ENCODE measurements at regions not wholly inside any gene's neighbourhood (a gene's known extent, or its start where the extent isn't known, plus 50 kb on each side); places are given as distances from the start of the nearest gene placed in this dataset.

DNA sequence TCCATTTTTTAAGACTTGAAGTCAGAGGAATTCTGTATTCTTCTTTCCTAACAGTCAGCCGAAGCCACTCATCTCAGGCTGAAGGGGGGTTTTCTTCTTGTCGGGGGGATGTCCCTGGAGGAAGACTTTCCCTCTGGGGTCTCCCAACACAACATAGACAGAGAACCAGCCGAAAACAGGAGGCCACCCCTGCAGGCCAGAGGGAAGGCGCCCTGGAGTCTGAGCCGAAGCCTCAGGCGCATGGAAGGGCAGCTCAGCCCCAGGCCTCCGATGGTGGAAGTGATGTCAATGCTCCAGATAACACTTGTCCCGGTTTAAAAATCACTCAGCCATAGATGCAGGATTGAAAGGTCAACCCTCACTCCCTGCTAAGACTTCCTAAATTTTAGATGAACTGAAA is 1393.0 kb downstream of the TBC1D22A start:
- no peak for DNase-seq (ENCODE audit: low read depth in 2 of 2)

DNA sequence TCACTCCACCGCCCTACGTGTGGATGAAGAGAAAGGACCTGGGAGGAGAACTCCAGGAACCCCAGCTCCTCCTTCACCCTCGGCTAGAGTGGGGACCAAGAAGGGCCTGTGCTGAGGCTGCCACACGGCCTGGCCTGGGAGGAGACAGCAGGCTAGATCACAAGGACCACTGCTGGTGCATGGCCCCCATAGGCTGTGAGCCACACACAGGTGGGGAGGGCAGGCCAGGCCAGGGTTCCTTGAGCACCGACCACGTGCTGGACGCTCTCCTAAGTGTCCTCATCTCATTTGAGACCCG is 1392.4 kb downstream of the TBC1D22A start:
- DNase-seq (ENCODE audit: low read depth in 2 of 2) = no peak

DNA sequence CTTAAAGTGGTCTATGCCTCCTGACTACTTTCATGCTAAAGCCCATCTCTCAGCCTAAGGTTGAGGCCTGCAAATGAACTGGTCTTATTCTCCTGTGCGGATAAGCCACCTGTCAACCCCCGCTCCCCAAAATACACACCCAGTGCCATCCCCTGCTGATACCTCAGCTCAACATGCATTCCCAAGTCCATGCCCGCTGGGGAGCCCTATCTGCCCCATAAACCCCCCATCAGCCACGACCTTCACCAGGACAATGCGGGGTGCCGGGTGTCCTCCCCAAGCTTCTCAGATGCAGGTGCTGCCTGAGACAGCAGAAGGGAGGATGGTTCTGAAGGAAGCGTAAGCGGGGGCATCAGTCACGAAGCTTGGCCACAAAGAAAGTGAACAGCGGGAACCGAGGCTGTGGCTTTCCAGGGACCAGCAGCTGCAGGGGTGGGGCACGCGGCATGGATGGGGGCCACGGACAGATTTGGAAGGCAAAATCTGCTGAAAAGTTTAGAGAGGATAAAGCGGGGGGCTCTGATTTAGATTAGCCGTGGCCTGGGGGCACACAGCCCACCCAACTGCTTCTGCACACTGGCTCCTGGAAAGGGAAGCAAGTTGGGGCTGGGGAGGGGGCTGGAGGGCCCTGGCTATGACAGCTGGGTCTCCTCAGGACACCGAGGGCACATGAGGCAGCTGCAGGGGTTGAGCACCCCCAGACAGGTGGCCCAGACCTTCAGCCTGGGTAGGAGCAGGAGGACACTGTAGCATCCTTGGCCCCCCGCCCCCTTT is 1391.9 kb downstream of the TBC1D22A start:
- DNase-seq (ENCODE audit: low read depth in 2 of 2) = no peak

DNA sequence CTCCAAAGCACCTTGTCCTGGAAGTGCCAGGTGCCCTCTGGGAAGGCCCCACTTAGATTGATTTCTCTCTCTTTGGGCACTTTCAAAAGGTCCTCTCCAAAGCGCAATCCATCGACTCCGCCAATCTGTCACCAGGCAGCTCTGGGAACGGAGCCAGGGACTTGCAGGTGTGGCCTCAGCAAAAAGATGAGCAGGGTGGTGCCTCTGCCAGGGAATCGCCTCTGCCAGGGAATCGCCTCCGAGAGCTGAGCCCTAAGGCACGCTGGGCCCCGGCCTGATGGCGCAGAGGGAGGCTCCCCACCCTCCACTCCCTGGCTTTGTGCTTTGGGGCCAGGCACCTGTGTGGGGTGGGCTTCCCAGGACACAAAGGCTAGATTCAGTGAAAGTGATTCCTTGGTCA is 1391.3 kb downstream of the TBC1D22A start:
- DNase-seq (ENCODE audit: low read depth in 2 of 2) = no peak

DNA sequence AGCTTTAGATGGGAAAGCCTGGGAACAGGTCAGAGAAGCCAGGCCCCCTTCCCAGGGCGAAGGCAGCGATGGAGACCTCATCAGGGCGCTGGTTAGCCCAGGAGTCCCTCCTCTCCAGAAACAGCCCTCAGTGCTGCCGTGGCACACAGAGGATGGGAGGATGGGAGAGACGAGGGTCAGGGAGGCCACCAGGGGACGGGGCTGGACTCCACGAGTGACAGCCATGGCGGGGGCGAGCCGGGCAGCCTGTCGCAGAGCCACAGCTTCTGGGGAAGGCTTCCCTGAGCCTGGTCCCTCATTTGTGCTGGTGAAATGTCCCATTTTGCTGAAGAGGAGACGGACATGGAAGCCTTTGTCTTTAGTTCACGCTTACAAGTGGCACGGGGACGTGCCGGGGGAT is 1390.5 kb downstream of the TBC1D22A start:
- no peak for DNase-seq (ENCODE audit: low read depth in 2 of 2)

DNA sequence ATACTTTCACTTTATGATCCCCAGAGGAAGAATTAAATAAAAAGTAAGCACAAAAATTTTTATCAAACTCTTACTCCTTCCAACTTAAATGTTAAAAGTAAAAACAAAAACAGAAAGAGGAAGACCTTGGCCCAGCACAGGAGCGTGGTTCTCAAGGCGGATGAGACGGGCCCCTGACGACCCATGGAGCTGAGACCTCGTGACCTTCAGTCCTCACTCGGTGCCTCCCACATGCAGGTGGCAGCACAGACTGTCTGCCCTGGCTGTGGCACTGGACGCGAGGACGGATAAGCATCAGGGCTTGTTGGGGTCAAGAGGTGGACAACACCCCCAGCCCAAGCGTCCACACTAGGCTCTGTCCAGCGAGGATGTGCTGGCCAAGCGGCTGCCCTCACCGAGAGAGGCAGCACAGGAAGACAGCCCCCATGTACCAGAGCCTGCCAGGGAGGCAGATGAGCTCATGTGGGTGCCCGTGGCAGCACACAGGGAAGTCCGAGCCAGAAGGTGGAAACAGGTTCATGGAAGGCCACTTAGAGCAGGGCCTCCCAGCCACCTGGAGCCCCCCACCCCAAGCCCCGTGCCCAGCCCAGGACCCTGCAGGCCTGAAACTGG is 1389.8 kb downstream of the TBC1D22A start:
- DNase-seq (ENCODE audit: low read depth in 2 of 2) = no peak

DNA sequence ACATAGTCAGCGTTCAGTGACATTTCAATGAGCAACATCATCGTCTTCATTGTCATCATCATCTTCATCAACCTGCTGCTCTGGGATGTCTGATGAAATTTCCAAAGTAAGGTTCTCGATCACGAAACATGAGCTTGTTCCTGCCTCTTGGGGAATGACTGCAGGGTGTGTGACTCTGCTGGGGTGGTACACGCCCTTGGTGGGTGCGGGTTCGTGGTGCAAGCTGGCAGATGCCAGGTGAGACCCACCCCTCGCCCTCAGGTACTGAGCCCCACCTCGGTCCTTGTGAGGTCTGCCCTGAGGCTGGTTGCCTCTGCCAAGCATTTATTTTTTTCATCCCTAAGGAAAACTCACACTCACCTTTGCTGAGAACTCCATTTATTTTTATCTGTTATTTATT is 1389.2 kb downstream of the TBC1D22A start:
- DNase-seq (ENCODE audit: low read depth in 2 of 2) = no peak

DNA sequence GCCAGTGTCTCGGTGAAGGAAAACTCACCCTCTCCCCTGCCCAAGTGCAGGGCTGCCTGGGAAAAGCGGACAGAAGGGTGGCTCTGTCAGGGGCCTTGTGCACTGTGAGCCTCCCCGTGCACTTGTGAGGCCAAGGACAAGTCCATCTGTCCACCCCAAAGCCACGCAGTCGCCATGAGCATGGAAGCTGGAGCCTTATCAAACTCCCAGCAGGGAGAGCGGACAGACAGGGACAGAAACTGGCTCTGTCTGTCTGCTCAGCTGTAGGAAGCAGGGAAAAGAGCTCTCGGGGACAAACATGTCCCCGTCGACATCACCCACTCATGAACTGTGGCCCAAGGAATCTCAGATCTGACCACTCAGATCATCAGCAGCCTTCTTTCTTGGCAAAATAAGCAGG is 1385.4 kb downstream of the TBC1D22A start:
- no peak for DNase-seq (ENCODE audit: low read depth in 2 of 2)

DNA sequence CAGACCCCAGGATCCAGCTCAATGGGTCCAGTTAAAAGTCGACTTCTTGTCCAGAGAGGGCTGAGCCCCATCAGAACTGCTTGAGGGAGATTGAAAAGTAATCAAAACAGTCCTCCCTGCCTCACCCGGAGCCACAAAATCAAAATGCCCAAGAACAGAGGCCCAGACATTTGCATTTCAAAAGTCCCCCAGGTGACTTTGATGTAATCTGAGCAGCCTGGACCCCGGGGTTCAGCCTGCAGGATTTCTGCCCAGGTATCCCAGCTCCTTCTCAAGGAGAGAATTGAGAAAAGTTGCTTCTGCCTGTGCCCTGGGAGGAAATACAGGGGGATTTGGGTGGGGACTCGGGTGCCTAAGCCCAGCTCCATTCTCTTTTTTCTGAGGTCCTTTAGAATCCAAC is 1385.0 kb downstream of the TBC1D22A start:
- DNase-seq (ENCODE audit: low read depth in 2 of 2) = no peak

DNA sequence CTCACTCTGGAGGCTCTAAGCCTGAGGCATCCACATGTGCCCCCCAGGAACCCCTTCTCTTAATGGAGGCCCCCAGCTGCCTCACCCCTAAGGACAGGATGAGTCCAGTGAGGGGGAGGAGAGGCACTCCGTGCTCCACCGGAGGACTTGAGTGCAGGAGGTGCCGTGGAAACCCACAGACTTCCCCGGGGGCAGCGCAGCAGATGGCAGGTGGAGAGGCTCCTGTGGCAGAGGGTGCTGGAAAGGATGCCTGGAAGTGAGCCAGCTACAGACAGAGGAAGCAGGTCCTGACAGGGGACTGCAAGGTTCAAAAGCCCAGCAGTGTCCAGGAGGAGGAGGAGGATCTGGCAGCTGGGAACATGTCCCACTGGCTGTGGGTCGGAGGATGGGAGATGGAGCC is 1384.0 kb downstream of the TBC1D22A start:
- no peak for DNase-seq (ENCODE audit: low read depth in 2 of 2)

DNA sequence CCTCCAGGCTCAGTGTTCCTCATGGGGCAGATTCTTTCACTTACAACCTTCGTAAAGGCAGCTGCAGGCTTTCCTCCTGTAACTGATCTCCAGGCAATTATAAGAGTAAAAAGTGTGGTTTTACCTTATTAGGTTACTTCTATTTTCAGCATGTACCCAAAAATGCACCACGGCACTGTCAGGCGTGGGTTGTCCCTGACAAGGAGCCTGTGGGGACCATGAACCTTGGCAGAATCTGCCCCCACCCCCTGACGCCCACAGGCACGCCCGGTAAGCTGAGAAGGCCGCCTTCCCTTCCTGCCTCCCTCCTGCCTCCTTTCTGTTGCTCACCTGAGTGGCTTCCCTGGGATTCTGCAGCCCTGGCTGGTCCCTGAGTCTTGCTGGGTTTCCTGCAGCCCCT is 1383.3 kb downstream of the TBC1D22A start:
- no peak for DNase-seq (ENCODE audit: low read depth in 2 of 2)

DNA sequence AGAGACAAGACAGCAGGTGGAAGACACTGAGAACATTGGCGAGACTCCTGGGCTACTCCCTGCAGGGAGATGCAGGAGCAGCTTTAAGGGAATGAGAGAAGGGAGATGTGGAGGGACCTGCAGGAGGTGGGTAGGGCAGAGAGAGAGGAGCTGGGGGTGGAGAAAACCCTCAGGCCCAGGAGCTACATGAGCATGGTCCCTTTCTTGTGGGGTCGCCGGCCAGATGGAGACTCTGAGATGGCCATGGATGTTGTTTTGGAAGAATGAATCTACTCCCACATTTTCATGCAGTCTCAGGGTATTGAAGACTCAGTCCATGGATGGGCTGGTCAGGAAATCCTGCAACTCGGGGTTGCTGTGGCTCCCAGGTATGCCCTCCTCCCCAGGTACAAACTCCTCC is 1381.9 kb downstream of the TBC1D22A start:
- DNase-seq (ENCODE audit: low read depth in 2 of 2) = no peak

DNA sequence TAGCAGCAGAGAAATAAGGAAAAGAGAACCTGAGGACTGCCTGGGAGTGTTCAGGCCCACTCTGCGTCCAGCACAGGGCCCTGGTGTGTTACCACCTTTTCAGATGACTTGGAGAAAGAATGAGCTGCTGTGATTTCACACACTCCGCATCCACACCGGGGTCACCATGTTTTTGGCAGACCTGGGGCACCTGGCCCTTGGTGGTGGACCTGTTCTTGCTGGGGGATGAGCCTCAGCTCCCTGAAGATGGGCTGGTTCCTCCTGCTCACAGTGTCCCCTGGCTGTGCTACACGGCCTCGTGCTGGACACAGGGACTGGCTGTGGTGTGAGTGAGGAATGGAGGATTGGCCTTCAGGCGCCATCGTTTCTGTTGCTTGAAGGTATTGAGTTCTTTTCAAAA is 1381.4 kb downstream of the TBC1D22A start:
- no peak for DNase-seq (ENCODE audit: low read depth in 2 of 2)

DNA sequence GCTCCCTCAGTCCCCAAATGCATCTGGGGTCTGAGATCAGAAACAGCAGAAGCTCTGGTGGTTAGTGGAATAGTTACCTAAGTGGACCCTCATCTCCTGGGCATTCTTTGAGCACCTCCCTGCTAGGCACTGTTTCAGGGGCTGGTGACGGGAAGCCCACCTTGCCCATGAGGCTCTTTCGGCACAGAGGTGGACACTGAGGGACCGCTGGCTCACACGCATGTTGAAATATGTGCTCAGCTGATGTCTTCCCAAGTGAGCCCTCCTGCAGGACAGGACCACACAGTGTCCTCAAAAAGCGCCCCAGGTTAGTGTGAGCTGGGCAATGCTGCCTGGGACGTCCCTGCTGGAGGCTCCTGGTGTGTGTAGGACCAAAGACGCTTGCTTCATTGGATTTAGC is 1379.9 kb downstream of the TBC1D22A start:
- DNase-seq (ENCODE audit: low read depth in 2 of 2) = no peak

DNA sequence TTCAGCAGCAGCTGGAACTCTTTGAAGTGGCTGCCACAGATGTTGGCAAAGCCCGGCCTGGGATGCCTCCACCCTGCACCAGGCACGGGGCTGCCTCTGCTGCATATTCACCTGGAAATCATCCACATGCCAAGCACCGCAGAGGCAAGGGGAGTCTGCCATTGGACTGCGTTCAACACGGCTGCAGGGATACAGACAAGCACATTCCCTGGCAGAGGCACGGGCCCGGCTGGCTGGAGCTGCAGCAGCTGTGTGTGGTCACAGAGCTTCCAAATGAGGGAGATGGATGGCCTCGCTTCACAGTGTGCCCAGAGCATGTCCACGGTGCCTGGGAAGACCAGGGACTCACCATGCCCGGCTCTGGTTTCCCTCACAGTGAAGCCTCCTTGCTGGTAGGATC is 1378.9 kb downstream of the TBC1D22A start:
- no peak for DNase-seq (ENCODE audit: low read depth in 2 of 2)

DNA sequence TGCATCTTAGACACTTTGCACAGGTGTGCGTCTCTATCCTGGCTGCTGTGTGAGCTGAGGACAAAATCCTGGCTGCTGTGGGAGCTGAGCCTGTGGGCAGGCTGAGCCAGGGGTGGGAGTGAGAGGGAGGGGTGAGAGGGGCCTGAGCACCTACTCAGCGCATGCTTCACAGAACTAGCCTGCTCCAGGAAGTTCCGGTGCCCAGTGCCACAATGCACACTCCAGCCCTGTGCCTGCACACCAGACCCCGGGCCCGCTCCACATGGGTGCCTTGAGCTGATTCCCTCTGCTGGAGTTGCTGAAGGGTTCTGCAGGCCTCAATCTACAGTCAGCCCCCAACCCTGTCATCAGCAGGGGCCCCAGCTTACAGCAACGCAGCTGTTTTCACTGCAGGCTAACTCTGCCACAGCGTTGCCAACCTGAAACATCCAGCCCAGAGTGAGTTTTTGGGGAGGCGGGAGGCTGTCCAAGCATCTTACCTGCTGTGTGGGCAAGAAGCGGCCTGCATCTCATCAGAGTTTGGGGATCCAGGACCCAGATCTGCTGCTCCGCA is 1377.9 kb downstream of the TBC1D22A start:
- no peak for DNase-seq (ENCODE audit: low read depth in 2 of 2)

DNA sequence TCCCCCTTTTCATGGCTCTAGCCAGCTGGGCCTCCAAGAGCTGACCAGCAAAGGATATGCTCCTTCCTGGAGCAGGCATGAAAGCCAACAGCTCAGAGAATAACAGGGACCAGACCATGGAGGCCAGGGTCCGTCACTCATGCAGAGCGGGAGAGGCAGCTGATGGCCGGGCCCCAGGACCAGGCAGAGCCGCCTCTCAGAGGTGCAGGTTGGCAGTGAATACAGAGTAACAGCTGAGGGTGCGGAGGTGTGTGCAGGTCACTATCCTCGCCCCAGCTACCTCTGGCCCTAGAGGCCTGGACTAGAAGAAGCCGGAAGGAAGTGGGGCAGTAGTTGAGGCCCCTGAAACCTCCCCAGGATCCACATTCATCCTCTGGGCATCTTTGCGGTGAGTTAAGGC is 1377.3 kb downstream of the TBC1D22A start:
- DNase-seq (ENCODE audit: low read depth in 2 of 2) = no peak

DNA sequence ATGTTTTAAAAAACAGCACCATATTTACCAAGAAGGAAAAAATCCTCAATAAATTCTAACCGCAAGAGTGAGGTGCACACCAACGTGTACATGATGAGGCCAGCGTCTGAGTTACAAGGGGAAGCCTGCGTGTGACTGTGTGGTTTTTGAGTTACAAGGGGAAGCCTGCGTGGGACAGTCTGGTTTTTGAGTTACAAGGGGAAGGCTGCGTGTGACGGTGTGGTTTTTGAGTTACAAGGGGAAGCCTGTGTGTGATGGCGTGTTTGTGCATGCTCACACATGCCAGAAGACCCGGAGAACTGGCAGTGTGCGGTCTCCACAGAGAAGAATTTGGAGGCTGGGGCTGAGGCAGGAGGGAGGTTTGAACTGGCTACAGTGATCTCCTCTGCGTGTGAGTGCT is 1376.4 kb downstream of the TBC1D22A start:
- DNase-seq (ENCODE audit: low read depth in 2 of 2) = no peak

DNA sequence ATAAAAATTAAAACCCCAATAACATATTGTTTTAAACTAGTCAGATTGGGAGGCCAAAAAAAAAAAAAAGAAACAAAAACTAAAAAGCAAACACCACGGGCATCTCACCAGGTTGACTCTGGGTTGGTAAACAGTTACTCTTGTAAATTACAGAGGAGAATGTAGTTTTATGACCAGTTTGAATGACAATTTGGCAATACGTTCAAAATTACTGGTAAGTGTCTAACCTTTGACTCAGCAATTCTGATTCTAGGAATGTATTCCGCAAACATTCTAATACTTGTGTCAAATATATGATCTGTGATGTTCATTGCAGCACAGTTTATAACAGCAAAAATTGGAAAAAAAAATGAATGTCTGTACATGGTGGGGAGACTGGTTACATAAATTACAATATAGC is 1376.0 kb downstream of the TBC1D22A start:
- DNase-seq (ENCODE audit: low read depth in 2 of 2) = no peak

DNA sequence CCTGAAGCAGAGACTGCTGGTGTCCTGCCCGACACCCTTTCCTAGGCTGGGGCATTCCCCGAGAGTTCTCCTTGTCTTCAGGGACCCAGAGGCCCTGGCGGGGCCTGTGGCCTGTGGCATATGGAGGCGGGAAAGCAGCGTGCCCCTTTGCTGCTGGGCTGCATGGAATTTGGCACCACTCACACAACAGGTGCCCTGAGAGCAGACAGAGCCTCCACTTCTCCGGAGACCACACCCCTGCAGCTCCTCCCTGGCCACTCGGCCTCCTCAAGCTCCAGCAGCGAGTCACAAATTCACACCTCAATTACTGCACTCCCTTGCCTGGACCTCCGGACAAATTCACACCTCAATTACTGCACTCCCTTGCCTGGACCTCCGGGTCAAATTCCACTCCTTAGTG is 1375.2 kb downstream of the TBC1D22A start:
- DNase-seq (ENCODE audit: low read depth in 2 of 2) = no peak

DNA sequence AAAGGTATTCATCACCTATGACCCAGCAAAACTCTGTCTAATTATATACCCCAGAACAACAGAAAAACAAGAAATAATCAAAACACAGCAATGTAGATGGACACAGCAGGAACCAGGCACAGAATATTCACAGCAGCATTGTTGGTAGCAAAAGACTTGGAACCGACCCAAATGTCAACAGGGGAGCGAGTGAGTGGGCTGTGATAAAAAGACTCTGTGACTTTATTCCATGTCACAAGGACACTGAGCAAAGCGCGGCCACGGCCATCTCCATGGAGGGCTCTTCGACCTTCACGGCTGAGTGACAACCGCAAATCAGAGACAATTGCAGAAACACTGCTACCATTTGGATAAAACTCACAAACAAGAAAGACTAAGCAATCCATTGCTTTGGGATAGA is 1373.1 kb downstream of the TBC1D22A start:
- DNase-seq (ENCODE audit: low read depth in 2 of 2) = no peak

DNA sequence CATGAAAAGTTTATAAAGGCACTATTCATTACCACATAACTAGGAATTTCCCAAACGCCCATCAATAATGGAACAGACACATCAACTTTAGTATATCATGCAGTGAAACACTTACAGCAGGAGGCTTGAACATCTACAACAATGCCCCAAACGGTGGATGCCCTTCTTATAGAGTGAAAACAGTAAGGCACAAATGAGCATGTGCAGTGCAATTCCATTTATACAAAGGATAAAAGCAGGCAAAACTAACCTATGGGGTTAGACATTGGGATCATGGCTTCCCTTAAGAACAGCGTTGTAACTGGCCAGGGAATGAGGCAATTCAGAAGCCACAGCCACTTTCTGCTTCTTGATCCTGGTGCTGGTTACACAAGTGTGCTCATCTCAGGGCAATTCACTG is 1363.0 kb downstream of the TBC1D22A start:
- no peak for DNase-seq (ENCODE audit: low read depth in 2 of 2)

DNA sequence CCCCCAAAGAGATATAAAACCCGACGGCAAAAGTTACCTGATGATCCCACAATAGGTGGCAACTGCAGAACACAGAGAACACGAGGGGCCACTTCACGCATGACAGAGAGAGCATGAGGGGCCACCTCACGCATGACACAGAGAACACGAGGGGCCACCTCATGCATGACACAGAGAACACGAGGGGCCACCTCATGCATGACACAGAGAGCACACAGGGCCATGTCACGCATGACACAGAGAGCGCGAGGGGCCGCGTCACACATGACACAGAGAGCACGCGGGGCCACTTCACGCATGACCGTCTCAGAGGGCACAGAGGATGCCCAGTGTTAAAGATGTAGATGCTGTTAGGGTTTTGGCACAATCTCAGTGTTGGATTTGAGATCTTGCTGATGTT is 1359.5 kb downstream of the TBC1D22A start:
- no peak for DNase-seq (ENCODE audit: low read depth in 2 of 2)

DNA sequence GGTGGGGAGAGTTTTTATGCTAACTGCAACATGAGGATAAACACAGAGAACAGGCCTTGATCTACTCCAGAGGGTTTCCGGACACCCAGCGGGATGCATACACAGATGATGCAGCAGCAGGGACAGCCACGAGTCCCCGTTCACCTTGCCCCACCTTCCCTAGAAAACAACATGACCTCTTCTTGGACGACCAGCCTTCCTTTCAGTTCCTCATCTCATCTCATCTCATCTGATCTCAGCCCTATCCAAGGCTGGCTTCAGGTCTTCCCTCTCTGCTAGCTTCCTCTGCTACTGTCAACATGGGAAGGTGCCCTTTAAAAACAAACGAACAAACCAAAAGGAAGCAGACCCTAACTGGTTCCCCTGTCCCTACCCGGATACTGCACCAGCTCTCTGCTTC is 1356.2 kb downstream of the TBC1D22A start:
- DNase-seq (ENCODE audit: low read depth in 2 of 2) = no peak
